Left ventricle myocardium inferior (tissue), 1 donor: ENCODE measurements at regions not wholly inside any gene's neighbourhood (a gene's known extent, or its start where the extent isn't known, plus 50 kb on each side); places are given as distances from the start of the nearest gene placed in this dataset.

ENCODE experiments used
- DNase-seq: peaks from one replicate; pipeline ENCODE4 v3.0.0-alpha.2; 2020
- H3K27ac ChIP-seq: fragments of 200-600 bp; replicated peaks from 2 replicates; pipeline ENCODE4 v1.8.0; 2021
- H3K27me3 ChIP-seq: fragments of 200-600 bp; 2 replicates; pipeline ENCODE4 v1.8.0; 2021; ENCODE audit warnings: low read depth
- H3K36me3 ChIP-seq: fragments of 200-600 bp; 2 replicates; pipeline ENCODE4 v1.8.0; 2021
- H3K4me1 ChIP-seq: fragments of 200-600 bp; 2 replicates; pipeline ENCODE4 v1.8.0; 2021
- H3K4me3 ChIP-seq: fragments of 200-600 bp; 2 replicates; pipeline ENCODE4 v1.8.0; 2021; ENCODE audit warnings: mild to moderate bottlenecking, moderate library complexity
- H3K9me3 ChIP-seq: fragments of 200-600 bp; replicated peaks from 2 replicates; pipeline ENCODE4 v1.8.0; 2021
- CTCF ChIP-seq: fragments of 200-600 bp; IDR thresholded peaks from 2 replicates; pipeline ENCODE4 v1.8.0; 2021; ENCODE audit warnings: antibody characterized with exemption, mild to moderate bottlenecking, borderline replicate concordance
- intact Hi-C: fragments of 100-400 bp; cut with micrococcal nuclease; formaldehyde crosslinking; loops from one replicate; pipeline ENCODE4 v1.11.0; 2022
- donor health status: DM: no; HTN: yes; CAD: no; lungs with severe emphysema.

GRCh38 chr6:19083801-19084200, 696.7 kb downstream of the RNF144B start:
- Histone ChIP-seq H3K4me3 (no peak overlapping the region), H3K9me3 (no peaks in the 10 kb centered on the region), H3K4me1 (no peaks in the 10 kb centered on the region), H3K27ac (no peak overlapping the region), H3K36me3 (no peaks in the 10 kb centered on the region), H3K27me3 (no peaks in the 10 kb centered on the region)
- intact Hi-C loops: no loop called here
- DNase-seq: no peak
- TF ChIP-seq CTCF: no peak

- H3K27me3 ChIP-seq: no peaks in the 10 kb centered on the region
- H3K4me3 ChIP-seq: no peak overlapping the region
- H3K36me3 ChIP-seq: no peaks in the 10 kb centered on the region
- intact Hi-C loops: no loop called here
- no peak overlapping the region for H3K27ac ChIP-seq
- no peaks in the 10 kb centered on the region for H3K9me3 ChIP-seq
- DNase-seq: no peak
- no peaks in the 10 kb centered on the region for H3K4me1 ChIP-seq
- no peak for TF ChIP-seq CTCF
These were observed 699.3 kb downstream of the RNF144B start for GRCh38 chr6:19086480-19086879.

- Histone ChIP-seq H3K4me1 (no peaks in the 10 kb centered on the region), H3K4me3 (no peak overlapping the region), H3K27me3 (no peaks in the 10 kb centered on the region), H3K36me3 (no peaks in the 10 kb centered on the region), H3K9me3 (no peaks in the 10 kb centered on the region), H3K27ac (no peak overlapping the region)
- TF ChIP-seq CTCF: no peak
- intact Hi-C loops: no loop called here
- DNase-seq: no peak
These were observed 700.1 kb downstream of the RNF144B start for GRCh38 chr6:19087296-19087695.

- no peaks in the 10 kb centered on the region for H3K27me3 ChIP-seq
- no peak for DNase-seq
- H3K4me3 ChIP-seq: no peak overlapping the region
- intact Hi-C loops: no loop called here
- no peaks in the 10 kb centered on the region for H3K36me3 ChIP-seq
- no peaks in the 10 kb centered on the region for H3K4me1 ChIP-seq
- no peak for TF ChIP-seq CTCF
- H3K9me3 ChIP-seq: no peaks in the 10 kb centered on the region
- no peak overlapping the region for H3K27ac ChIP-seq
These were observed 700.7 kb downstream of the RNF144B start for GRCh38 chr6:19087897-19088296.

GRCh38 chr6:19100752-19101151, 713.6 kb downstream of the RNF144B start:
- TF ChIP-seq CTCF: no peak
- intact Hi-C loops: no loop called here
- no peak for DNase-seq

GRCh38 chr6:19102936-19103335, 715.8 kb downstream of the RNF144B start:
- no peaks in the 10 kb centered on the region for H3K4me1 ChIP-seq
- intact Hi-C loops: no loop called here
- H3K9me3 ChIP-seq: peaks cover 51% of the 10 kb centered on the region
- no peaks in the 10 kb centered on the region for H3K36me3 ChIP-seq
- no peak for TF ChIP-seq CTCF
- DNase-seq: no peak
- no peak overlapping the region for H3K27ac ChIP-seq
- H3K4me3 ChIP-seq: no peak overlapping the region
- no peaks in the 10 kb centered on the region for H3K27me3 ChIP-seq

More at GRCh38 chr6:19100752-19101151, 713.6 kb downstream of the RNF144B start:
- Histone ChIP-seq H3K27me3 (no peaks in the 10 kb centered on the region), H3K9me3 (peaks cover 32% of the 10 kb centered on the region), H3K4me3 (no peak overlapping the region), H3K27ac (no peak overlapping the region), H3K4me1 (no peaks in the 10 kb centered on the region), H3K36me3 (no peaks in the 10 kb centered on the region)
